Naive B cell (primary cell): ENCODE measurements at regions not wholly inside any gene's neighbourhood (a gene's known extent, or its start where the extent isn't known, plus 50 kb on each side); places are given as distances from the start of the nearest gene placed in this dataset.
A peak's percentile ranks its signal among the peaks of the same experiment; 100 is the strongest.

ENCODE experiments used
- ATAC-seq, 2 donors: fragments of 150-1000 bp; cut with Tn5 transposase; 2 replicates each; pipeline ENCODE4 v1.10.0; 2021; ENCODE audit warnings: low read depth in 2 of 2, mild to moderate bottlenecking in 2 of 2, moderate library complexity in 2 of 2
- DNase-seq: peaks from one replicate; pipeline ENCODE4 v3.0.0; 2022
- H3K27ac Mint-ChIP-seq, 6 donors: one replicate each; pipeline ENCODE4 v1.8.0; 2020 to 2022; ENCODE audit warnings: mild to moderate bottlenecking in 6 of 6, mixed read lengths in 6 of 6, moderate library complexity in 5 of 6, inconsistent platforms in 2 of 6
- H3K27me3 Mint-ChIP-seq, 3 donors: one replicate each; pipeline ENCODE4 v1.8.0; 2021 to 2022; ENCODE audit warnings: mixed read lengths in 3 of 3, mild to moderate bottlenecking in 1 of 3
- H3K36me3 Mint-ChIP-seq, 2 donors: one replicate each; pipeline ENCODE4 v1.8.0; 2020 to 2022; ENCODE audit warnings: mixed read lengths in 2 of 2, inconsistent platforms in 1 of 2, mild to moderate bottlenecking in 1 of 2
- H3K4me1 Mint-ChIP-seq, 3 donors: one replicate each; pipeline ENCODE4 v1.8.0; 2020 to 2022; ENCODE audit warnings: mixed read lengths in 3 of 3, inconsistent platforms in 1 of 3, mild to moderate bottlenecking in 1 of 3, moderate library complexity in 1 of 3
- H3K4me3 Mint-ChIP-seq, 8 donors: one replicate each; pipeline ENCODE4 v1.8.0; 2020 to 2022; ENCODE audit warnings: mild to moderate bottlenecking in 8 of 8, mixed read lengths in 8 of 8, moderate library complexity in 8 of 8, inconsistent platforms in 2 of 8
- H3K9me3 Mint-ChIP-seq, 7 donors: one replicate each; pipeline ENCODE4 v1.8.0; 2020 to 2022; ENCODE audit warnings: mixed read lengths in 7 of 7, mild to moderate bottlenecking in 5 of 7, inconsistent platforms in 2 of 7, moderate library complexity in 1 of 7

DNA sequence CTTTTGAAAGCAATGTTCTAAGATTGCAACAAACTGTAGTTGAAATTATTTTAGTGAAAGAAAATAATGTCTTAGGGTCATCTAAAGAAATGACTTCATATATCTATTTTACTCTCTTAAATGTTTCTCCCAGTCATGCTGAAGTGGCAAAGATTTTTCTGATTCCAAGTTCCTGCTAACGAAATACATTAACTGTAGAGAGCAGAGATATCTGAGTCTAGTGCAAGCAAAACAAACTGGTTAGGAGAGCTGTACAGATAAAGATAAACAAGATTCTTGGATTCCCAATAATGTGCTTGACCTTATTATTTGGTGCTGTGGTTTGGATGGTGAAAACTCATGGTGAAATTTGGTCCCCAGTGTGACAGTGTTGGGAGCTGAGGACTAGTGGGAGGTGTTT is 199.9 kb upstream of the PWP1 start:
- H3K36me3 Mint-ChIP-seq, result no peaks in the 10 kb centered on the region
- H3K27me3 Mint-ChIP-seq, result peaks cover 0 to 15% (median 9%) of the 10 kb centered on the region in 3 donors
- no peak overlapping the region for H3K4me3 Mint-ChIP-seq
- DNase-seq, result no peak
- H3K4me1 Mint-ChIP-seq, result peaks cover 34 to 52% (median 35%) of the 10 kb centered on the region in 3 donors
- no peak overlapping the region for H3K27ac Mint-ChIP-seq
- no peak for ATAC-seq
- H3K9me3 Mint-ChIP-seq, result peaks cover 0 to 2% (median 0%) of the 10 kb centered on the region in 7 donors

DNA sequence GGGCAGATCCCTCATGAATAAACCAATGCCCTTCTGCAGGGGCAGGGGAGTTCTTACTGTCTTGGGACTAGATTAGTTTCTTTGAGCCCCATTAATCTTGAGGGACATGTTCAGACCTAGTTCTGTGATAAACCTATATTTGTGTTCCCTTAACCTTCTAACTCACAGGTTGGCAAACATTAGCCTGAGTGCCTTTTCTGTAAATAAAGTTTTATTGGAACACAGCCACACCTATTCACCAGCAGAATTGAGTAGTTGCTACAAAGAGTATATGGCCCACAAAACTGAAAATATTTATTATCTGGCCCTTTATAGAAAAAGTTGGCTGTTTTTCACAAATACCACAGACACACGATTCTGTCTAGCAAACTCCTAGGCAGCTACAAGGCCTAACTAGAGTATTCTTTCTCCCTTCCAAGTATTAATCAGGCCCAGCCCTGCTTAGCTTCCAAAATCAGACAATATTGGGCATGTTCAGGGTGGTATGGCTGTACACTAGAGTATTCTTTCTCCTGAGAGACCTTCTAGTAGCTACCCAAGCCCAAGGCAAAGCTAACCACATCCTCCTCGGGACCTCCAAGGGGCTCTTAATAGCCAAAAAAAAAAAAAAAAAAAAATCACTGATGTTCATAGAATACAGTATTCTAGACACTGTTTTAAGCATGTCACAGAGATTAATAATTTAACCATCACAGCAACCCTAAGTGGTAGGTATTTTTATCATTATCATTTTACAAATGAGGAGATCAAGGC is 199.3 kb upstream of the PWP1 start:
- ATAC-seq (no peak), DNase-seq (no peak)
- Mint-ChIP-seq H3K27ac (peak overlapping the region in 2 of 6 donors; percentile 66 to 69), H3K9me3 (peaks cover 0 to 2% (median 0%) of the 10 kb centered on the region in 7 donors), H3K4me1 (peaks cover 39 to 58% (median 39%) of the 10 kb centered on the region in 3 donors), H3K27me3 (peaks cover 0 to 15% (median 9%) of the 10 kb centered on the region in 3 donors), H3K36me3 (no peaks in the 10 kb centered on the region), H3K4me3 (no peak overlapping the region)

DNA sequence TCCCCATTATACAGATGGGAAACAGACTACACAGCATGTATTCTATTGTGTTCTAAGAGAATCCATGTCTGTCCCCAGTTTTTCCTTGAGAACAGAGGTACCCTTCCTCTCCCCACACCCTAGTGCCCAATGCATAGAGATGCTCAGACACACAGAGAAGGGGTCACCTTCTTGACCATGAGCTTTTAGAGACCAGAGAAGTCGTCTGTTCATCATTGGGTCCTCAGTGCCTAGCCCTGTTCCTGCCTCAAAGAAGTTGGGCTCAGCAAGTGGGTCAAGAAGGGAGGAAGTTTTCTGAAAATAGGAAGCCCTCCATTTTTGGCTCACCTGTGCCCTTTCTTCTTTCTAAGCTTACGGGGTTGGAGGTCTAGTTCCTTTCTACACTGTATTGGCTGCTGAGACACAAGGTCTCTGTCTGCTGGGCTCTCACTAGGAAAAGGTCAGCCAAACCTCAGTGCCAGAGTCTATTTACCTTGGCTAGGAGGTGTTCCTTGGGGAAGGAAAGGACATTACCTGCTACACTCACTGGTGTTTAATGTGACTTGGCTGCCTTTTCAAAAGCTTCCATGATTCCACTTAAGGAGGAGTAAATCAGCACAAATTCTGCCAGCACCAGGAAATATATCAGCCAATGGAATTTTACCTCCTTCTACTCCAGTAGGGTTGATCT is 198.5 kb upstream of the PWP1 start:
- no peak overlapping the region for H3K4me3 Mint-ChIP-seq
- DNase-seq (no peak), ATAC-seq (no peak)
- peaks cover 41 to 63% (median 48%) of the 10 kb centered on the region in 3 donors for H3K4me1 Mint-ChIP-seq
- H3K27ac Mint-ChIP-seq, result peak overlapping the region in 1 of 6 donors; percentile 42
- H3K27me3 Mint-ChIP-seq, result peaks cover 0 to 15% (median 9%) of the 10 kb centered on the region in 3 donors
- H3K36me3 Mint-ChIP-seq, result no peaks in the 10 kb centered on the region
- peaks cover 0 to 2% (median 0%) of the 10 kb centered on the region in 7 donors for H3K9me3 Mint-ChIP-seq

DNA sequence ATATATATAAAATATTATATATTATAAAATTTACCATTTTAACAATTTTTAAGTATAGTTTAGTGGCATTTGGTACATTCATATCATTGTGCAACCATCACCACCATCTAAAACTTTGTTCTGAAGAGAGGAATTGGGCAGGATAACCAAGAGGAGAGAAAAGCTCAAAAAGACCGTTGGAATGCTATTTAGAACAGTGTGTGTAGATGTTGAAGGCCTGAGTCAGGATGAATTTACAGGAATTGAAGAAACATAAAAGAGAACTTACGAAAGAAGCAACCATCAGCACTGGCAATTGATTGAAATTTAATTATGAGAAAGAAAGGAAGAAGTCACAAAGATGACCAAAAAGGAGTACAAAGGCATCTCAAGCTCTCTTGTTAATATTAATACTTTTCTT is 196.9 kb upstream of the PWP1 start:
- Mint-ChIP-seq H3K9me3 (peaks cover 0 to 2% (median 0%) of the 10 kb centered on the region in 7 donors), H3K4me1 (peaks cover 55 to 76% (median 63%) of the 10 kb centered on the region in 3 donors), H3K36me3 (no peaks in the 10 kb centered on the region), H3K27me3 (peaks cover 0 to 9% (median 8%) of the 10 kb centered on the region in 3 donors), H3K27ac (peak overlapping the region in 2 of 6 donors; percentile 39 to 90), H3K4me3 (peak overlapping the region in 5 of 8 donors; percentile 27 to 84 (median 33))
- no peak for DNase-seq
- ATAC-seq, result no peak

DNA sequence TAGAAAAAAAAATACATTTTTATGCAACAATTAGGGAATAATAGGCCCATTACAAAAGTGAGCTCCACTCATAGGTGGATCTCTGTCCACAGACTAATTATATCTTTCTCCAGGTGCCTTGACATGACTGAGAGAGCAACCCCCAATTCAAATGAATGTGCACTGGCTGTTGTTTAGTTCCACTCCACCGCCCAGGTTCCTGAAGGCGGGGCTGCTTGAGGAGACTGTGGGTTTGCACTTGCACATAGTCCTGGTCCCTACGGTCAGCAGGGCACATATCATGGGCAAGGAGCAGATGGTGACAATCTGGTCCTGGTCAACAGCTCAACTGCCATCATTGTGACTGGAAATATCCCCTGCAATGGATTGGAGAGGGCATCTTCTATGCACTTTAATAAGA is 195.6 kb upstream of the PWP1 start:
- peaks cover 63 to 89% (median 71%) of the 10 kb centered on the region in 3 donors for H3K4me1 Mint-ChIP-seq
- H3K9me3 Mint-ChIP-seq, result peaks cover 0 to 2% (median 0%) of the 10 kb centered on the region in 7 donors
- peak; percentile 7 for DNase-seq
- H3K27ac Mint-ChIP-seq, result peak overlapping the region in 5 of 6 donors; percentile 52 to 92 (median 89)
- peak; percentile 38 to 50 for ATAC-seq
- H3K36me3 Mint-ChIP-seq, result no peaks in the 10 kb centered on the region
- peak overlapping the region in 7 of 8 donors; percentile 52 to 88 (median 84) for H3K4me3 Mint-ChIP-seq
- no peaks in the 10 kb centered on the region for H3K27me3 Mint-ChIP-seq

DNA sequence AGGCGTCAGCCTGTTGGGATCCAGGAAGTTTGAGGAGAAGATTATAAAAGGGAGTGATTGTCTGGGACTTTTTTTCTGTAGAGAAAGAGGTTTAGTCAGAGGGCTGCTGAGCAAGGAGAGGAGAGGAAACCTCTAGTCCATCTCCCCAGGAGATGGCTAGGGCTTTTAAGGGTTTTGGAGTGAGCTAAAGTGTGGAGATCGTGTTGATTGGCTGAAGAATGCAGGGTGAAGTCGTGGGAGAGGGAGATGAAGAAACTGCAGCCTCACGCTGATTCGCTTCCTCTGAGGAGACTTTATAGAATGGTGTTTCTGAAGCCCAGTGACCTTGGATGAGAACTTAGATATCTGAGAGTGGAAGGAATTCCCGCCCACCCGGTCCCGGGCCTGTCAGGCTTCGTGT is 193.7 kb upstream of the PWP1 start:
- H3K27me3 Mint-ChIP-seq, result peaks cover 0 to under 1% (median 0%) of the 10 kb centered on the region in 3 donors
- H3K9me3 Mint-ChIP-seq, result peaks cover 0 to 2% (median 0%) of the 10 kb centered on the region in 7 donors
- peak overlapping the region in 6 of 8 donors; percentile 19 to 87 (median 80) for H3K4me3 Mint-ChIP-seq
- ATAC-seq, result no peak
- H3K27ac Mint-ChIP-seq, result peak overlapping the region; percentile 70 to 91 (median 87)
- H3K36me3 Mint-ChIP-seq, result peaks cover 0 to under 1% of the 10 kb centered on the region in 2 donors
- no peak for DNase-seq
- H3K4me1 Mint-ChIP-seq, result peaks cover 62 to 79% (median 73%) of the 10 kb centered on the region in 3 donors

DNA sequence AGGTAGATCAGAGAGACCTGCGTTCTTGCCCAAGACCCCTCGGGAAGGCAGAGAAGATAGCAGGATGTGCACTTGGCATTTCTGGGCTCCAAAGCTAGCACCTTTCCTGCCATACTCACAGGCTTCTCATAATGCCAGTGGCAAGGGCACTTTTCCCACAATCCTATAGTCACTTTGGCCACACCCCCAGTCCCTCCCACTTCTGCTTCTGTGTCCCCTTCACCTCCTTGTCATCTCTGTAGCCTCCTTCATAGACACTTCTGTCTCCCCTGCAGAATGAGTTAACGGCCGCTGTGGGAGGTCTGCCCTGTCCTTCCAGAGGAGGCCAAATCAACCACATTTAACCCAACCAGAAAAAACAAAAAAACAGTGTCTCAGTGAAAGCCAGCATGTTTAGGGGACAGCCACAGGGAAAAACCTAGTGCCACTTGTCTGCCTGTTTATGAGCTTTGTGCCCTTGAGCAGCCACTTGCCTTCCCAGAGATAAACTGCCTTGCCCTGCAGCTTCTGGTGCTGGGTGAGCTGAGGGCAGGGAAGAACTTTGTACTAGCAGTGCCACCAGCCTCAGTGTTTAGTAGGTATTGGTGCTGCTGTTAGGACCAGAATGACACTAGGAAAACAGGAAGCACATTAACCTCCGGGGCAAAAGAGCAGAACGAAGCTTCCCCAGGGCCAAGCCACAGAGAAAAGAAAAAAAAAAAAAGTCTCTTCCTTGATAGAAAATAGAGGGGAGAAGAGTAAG is 193.0 kb upstream of the PWP1 start:
- H3K36me3 Mint-ChIP-seq, result peaks cover 0 to 8% of the 10 kb centered on the region in 2 donors
- H3K4me3 Mint-ChIP-seq, result peak overlapping the region; percentile 7 to 88 (median 80)
- peaks cover 0 to 7% (median 3%) of the 10 kb centered on the region in 7 donors for H3K9me3 Mint-ChIP-seq
- DNase-seq (peak; percentile 35), ATAC-seq (peak; percentile 84 to 87)
- H3K27me3 Mint-ChIP-seq, result peaks cover 0 to 8% (median 0%) of the 10 kb centered on the region in 3 donors
- H3K27ac Mint-ChIP-seq, result peak overlapping the region; percentile 84 to 96 (median 89)
- peaks cover 62 to 72% (median 70%) of the 10 kb centered on the region in 3 donors for H3K4me1 Mint-ChIP-seq

DNA sequence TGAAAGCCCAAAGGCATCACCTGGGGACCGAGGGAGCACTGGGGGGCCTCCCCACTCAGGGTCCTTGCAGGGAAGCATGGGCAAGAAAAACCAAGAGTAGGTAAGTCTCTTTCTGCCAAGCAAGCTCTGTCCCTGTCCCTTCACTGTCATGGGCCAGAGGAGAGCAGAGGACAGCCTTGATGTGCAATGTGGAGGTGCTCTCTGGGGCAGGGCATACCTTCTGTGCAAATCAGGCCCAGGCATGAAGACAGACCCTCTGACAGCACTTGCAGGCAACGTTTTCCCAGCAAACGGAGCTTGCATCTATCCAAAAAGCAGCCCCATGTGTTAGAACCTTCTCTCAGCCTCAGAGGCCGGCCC is 192.5 kb upstream of the PWP1 start:
- ATAC-seq (no peak), DNase-seq (no peak)
- peaks cover 0 to 7% (median 3%) of the 10 kb centered on the region in 7 donors for H3K9me3 Mint-ChIP-seq
- peaks cover 0 to 13% of the 10 kb centered on the region in 2 donors for H3K36me3 Mint-ChIP-seq
- H3K27ac Mint-ChIP-seq, result peak overlapping the region in 5 of 6 donors; percentile 84 to 96 (median 87)
- H3K27me3 Mint-ChIP-seq, result peaks cover 0 to 8% (median 0%) of the 10 kb centered on the region in 3 donors
- H3K4me3 Mint-ChIP-seq, result peak overlapping the region; percentile 7 to 88 (median 80)
- peaks cover 58 to 66% (median 65%) of the 10 kb centered on the region in 3 donors for H3K4me1 Mint-ChIP-seq

DNA sequence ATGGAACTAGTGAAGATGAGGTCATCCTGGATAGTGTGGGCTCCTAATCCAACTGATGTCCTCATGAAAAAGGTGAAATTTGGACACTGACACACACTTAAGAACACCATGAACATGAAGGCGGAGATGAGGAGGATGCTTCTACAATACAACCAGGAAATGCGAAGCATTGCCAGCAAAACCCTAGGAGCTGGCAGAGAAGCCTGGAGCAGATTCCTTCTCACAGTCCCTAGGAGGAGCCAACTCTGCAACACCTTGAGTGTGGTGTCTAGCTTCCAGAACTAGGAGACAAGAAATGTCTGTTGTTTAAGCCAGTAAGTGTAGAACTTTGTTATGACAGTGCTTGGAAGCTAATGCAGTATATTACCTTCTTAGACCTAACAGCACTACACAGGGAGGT is 191.9 kb upstream of the PWP1 start:
- Mint-ChIP-seq H3K4me1 (peaks cover 55 to 63% (median 62%) of the 10 kb centered on the region in 3 donors), H3K27ac (peak overlapping the region in 3 of 6 donors; percentile 15 to 42 (median 16)), H3K4me3 (peak overlapping the region in 6 of 8 donors; percentile 78 to 87 (median 80)), H3K36me3 (peaks cover 0 to 13% of the 10 kb centered on the region in 2 donors), H3K9me3 (peaks cover 0 to 7% (median 3%) of the 10 kb centered on the region in 7 donors), H3K27me3 (peaks cover 0 to 8% (median 0%) of the 10 kb centered on the region in 3 donors)
- DNase-seq (no peak), ATAC-seq (no peak)

DNA sequence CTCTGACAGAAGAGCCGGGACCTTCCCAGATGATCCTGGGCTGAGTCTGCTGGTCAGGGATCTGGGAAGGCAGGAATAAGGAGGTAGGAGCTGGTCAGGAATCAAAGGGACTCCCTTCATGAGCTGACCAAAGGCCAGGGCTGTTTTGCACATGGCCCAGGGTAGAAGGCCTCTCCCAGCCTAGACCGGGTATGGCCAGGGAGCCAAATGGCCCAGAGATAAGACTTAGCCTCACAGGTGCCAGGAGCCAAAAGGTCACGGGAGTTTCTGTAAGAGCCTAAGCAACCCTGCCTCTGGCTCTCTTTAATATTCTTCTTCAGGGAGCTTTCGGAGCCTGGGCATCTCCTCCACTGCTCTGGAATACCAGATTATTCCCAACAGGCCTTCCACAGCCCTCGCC is 191.3 kb upstream of the PWP1 start:
- Mint-ChIP-seq H3K27me3 (peaks cover 0 to 8% (median 0%) of the 10 kb centered on the region in 3 donors), H3K4me1 (peaks cover 52 to 57% (median 56%) of the 10 kb centered on the region in 3 donors), H3K36me3 (peaks cover 0 to 13% of the 10 kb centered on the region in 2 donors), H3K27ac (peak overlapping the region in 2 of 6 donors; percentile 15 to 16), H3K4me3 (no peak overlapping the region), H3K9me3 (peaks cover 0 to 7% (median 3%) of the 10 kb centered on the region in 7 donors)
- no peak for ATAC-seq
- DNase-seq, result no peak

DNA sequence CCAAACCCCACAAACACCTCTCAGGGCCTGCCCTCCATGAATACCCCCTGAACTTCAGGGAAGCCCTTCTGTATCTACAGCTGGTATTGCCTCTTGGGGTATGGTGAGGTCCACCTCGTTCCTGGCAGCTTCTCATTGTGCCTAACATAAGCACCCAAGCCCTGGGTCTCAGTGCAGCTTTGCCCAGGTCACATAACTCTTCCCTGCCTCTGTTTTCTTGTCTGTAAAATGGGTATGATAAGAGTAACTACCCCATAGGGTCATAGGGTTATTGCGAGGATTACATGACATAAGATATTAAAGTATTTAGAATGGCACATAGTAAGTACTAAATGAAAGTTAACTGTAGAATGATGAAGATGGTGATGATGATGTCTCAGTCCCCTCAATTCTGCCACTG is 190.0 kb upstream of the PWP1 start:
- H3K27ac Mint-ChIP-seq, result peak overlapping the region in 2 of 6 donors; percentile 33 to 43
- ATAC-seq, result no peak

DNA sequence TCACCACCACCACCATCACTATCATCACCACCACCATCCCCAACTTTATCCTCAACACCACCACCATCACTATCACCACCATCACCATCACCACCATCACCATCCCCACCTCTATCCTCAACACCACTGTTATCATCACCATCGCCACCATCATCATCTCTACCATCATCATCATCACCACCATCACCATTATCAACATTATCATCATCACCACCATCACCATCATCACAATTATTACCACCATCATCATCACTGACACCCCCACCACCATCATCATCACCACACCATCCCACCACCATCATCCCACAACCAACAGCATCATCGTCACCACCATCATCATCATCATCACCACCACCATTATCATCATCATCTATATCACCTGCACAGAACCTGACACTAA is 188.4 kb upstream of the PWP1 start:
- H3K4me3 Mint-ChIP-seq, result no peak overlapping the region
- peak overlapping the region in 1 of 6 donors; percentile 8 for H3K27ac Mint-ChIP-seq
- ATAC-seq (no peak), DNase-seq (no peak)
- peaks cover 0 to 8% (median 0%) of the 10 kb centered on the region in 3 donors for H3K27me3 Mint-ChIP-seq
- peaks cover 27 to 33% (median 28%) of the 10 kb centered on the region in 3 donors for H3K4me1 Mint-ChIP-seq
- peaks cover 0 to 7% (median 3%) of the 10 kb centered on the region in 7 donors for H3K9me3 Mint-ChIP-seq
- H3K36me3 Mint-ChIP-seq, result peaks cover 4 to 13% of the 10 kb centered on the region in 2 donors

More for the DNA sequence above, 190.0 kb upstream of the PWP1 start:
- H3K9me3 Mint-ChIP-seq, result peaks cover 0 to 7% (median 3%) of the 10 kb centered on the region in 7 donors
- peaks cover 42 to 44% (median 43%) of the 10 kb centered on the region in 3 donors for H3K4me1 Mint-ChIP-seq
- peaks cover 0 to 8% (median 0%) of the 10 kb centered on the region in 3 donors for H3K27me3 Mint-ChIP-seq
- H3K4me3 Mint-ChIP-seq, result no peak overlapping the region
- no peak for DNase-seq
- H3K36me3 Mint-ChIP-seq, result peaks cover 0 to 13% of the 10 kb centered on the region in 2 donors
